GM12878 (cell line): ENCODE measurements at regions not wholly inside any gene's neighbourhood (a gene's known extent, or its start where the extent isn't known, plus 50 kb on each side); places are given as distances from the start of the nearest gene placed in this dataset.

Source experiments
- ATAC-seq: fragments of 200-7000 bp; cut with Tn5 transposase; 3 replicates; pipeline ENCODE4 v1.9.1; 2020; ENCODE audit warnings: mild to moderate bottlenecking, moderate library complexity
- BruUV-seq: library from RNA; stranded (reverse); fragments of 400-500 nt; replicated peaks from 2 replicates; lab custom pipeline; 2021; lab: Mats Ljungman, UMichigan
- CTCF ChIA-PET: fragments of 300-600 bp; sonication (Branson Sonifier 250); formaldehyde crosslinking; extraction: SDS; loops from one replicate; lab custom pipeline; 2021; ENCODE audit warnings: inconsistent platforms; lab: Yijun Ruan, JAX
- POLR2A ChIA-PET: fragments of 350-600 bp; formaldehyde crosslinking; extraction: SDS; loops from one replicate; lab custom pipeline; 2021; ENCODE audit warnings: inconsistent platforms; lab: Charles Lee
- RAD21 ChIA-PET: fragments of 300-600 bp; sonication (Branson Sonifier 250); formaldehyde crosslinking; loops from one replicate; lab custom pipeline; 2023; ENCODE audit warnings: antibody characterized with exemption; ENCODE audit not compliant: unreplicated experiment; lab: Charles Lee
- SMC1A ChIA-PET: fragments of 300-600 bp; sonication (Branson Sonifier 250); formaldehyde crosslinking; loops from one replicate; lab custom pipeline; 2023; ENCODE audit not compliant: unreplicated experiment, uncharacterized antibody; lab: Charles Lee
- DNase-seq: peaks from one replicate; pipeline ENCODE4 v3.0.0-alpha.2; 2011; ENCODE audit warnings: low read depth, low spot score
- FAIRE-seq: peaks from 3 replicates; lab custom pipeline; 2011; peaks lifted over from hg19 to GRCh38; lab: Jason Lieb, UNC
- H2AFZ ChIP-seq: 2 replicates; pipeline ENCODE4 v1.6.0; 2011; ENCODE audit warnings: low read depth, low read length, control low read depth; ENCODE audit not compliant: control insufficient read depth
- H3K27ac ChIP-seq: 2 replicates; pipeline ENCODE4 v1.5.1; 2011; ENCODE audit warnings: control low read depth; ENCODE audit not compliant: control insufficient read depth, insufficient read depth
- H3K27me3 ChIP-seq, 2 experiments: replicated peaks in 1 of 2; 2 replicates each; pipeline versions ENCODE4 v1.6.0 to v1.6.1; 2011; ENCODE audit warnings: low read length in 1 of 2; ENCODE audit not compliant: control insufficient read depth in 2 of 2, insufficient read depth in 2 of 2
- H3K36me3 ChIP-seq, 2 experiments: 2 replicates each; pipeline ENCODE4 v1.5.1; 2011; ENCODE audit warnings: low read length in 1 of 2; ENCODE audit not compliant: control insufficient read depth in 2 of 2, insufficient read depth in 2 of 2
- H3K4me1 ChIP-seq: 2 replicates; pipeline ENCODE4 v1.6.1; 2011; ENCODE audit warnings: mild to moderate bottlenecking, low read length, moderate library complexity, mixed read lengths; ENCODE audit not compliant: control insufficient read depth, insufficient read depth
- H3K4me2 ChIP-seq: 2 replicates; pipeline ENCODE4 v1.6.0; 2011; ENCODE audit warnings: control low read depth; ENCODE audit not compliant: control insufficient read depth, insufficient read depth
- H3K4me3 ChIP-seq: fragments of 200-600 bp; sonication (generic); 2 replicates; pipeline ENCODE4 v1.5.1; 2016
- H3K79me2 ChIP-seq: 2 replicates; pipeline ENCODE4 v1.6.0; 2011; ENCODE audit warnings: low read length; ENCODE audit not compliant: control insufficient read depth, insufficient read depth
- H3K9ac ChIP-seq: 2 replicates; pipeline ENCODE4 v1.8.0; 2011; ENCODE audit warnings: low read length, control low read depth, mixed read lengths; ENCODE audit not compliant: control insufficient read depth, insufficient read depth
- H3K9me3 ChIP-seq: replicated peaks from 3 replicates; pipeline ENCODE4 v1.5.1; 2011; ENCODE audit warnings: mild to moderate bottlenecking, low read length; ENCODE audit not compliant: control insufficient read depth, insufficient read depth
- H4K20me1 ChIP-seq: 2 replicates; pipeline ENCODE4 v1.6.0; 2011; ENCODE audit not compliant: control insufficient read depth, insufficient read depth
- ATF3 ChIP-seq: IDR thresholded peaks from 2 replicates; pipeline ENCODE4 v1.6.1; 2011; ENCODE audit warnings: low read depth, mild to moderate bottlenecking, low read length, moderate library complexity, borderline replicate concordance; ENCODE audit errors: extremely low read depth
- ETV6 ChIP-seq, 2 experiments: fragments of 450-650 bp in 1 of 2; IDR thresholded peaks in 1 of 2; conservative IDR thresholded peaks in 1 of 2; 2 replicates each; pipeline ENCODE4 v1.6.1; 2014; ENCODE audit warnings: antibody characterized with exemption in 1 of 2, borderline replicate concordance in 1 of 2, low read depth in 1 of 2, mild to moderate bottlenecking in 1 of 2, moderate library complexity in 1 of 2
- HDAC2 ChIP-seq: fragments of 200-600 bp; sonication (generic); IDR thresholded peaks from 2 replicates; pipeline ENCODE4 v1.6.1; 2017
- HDGF ChIP-seq: fragments of 450-650 bp; IDR thresholded peaks from 2 replicates; pipeline ENCODE4 v1.6.1; 2016; ENCODE audit warnings: antibody characterized with exemption
- MLLT1 ChIP-seq: fragments of 450-650 bp; IDR thresholded peaks from 2 replicates; pipeline ENCODE4 v1.6.1; 2016; ENCODE audit warnings: mild to moderate bottlenecking
- MTA3 ChIP-seq: IDR thresholded peaks from 2 replicates; pipeline ENCODE4 v1.6.1; 2012; ENCODE audit warnings: low read length, inconsistent platforms, borderline replicate concordance
- MYB ChIP-seq: fragments of 150-350 bp; IDR thresholded peaks from 2 replicates; pipeline ENCODE4 v1.6.1; 2014; ENCODE audit warnings: mild to moderate bottlenecking, low read depth, low read length, borderline replicate concordance
- POLR2A ChIP-seq: IDR thresholded peaks from 2 replicates; pipeline ENCODE4 v1.6.1; 2011; ENCODE audit warnings: low read depth, mild to moderate bottlenecking, low read length
- RAD21 ChIP-seq: IDR thresholded peaks from 2 replicates; pipeline ENCODE4 v1.6.1; 2011; ENCODE audit warnings: mild to moderate bottlenecking, low read depth, low read length, moderate library complexity; ENCODE audit not compliant: insufficient read depth
- RBBP5 ChIP-seq: fragments of 200-600 bp; sonication (generic); conservative IDR thresholded peaks from 2 replicates; pipeline ENCODE4 v1.6.1; 2016
- SIN3A ChIP-seq: IDR thresholded peaks from 2 replicates; pipeline ENCODE4 v1.6.1; 2012; ENCODE audit warnings: low read depth, low read length, improper control_type of control experiment
- TBL1XR1 ChIP-seq: IDR thresholded peaks from 2 replicates; pipeline ENCODE4 v1.6.1; 2012; ENCODE audit warnings: low read depth, low read length, improper control_type of control experiment
- ZBTB33 ChIP-seq: fragments of 450-650 bp; IDR thresholded peaks from 2 replicates; pipeline ENCODE4 v1.6.1; 2017; ENCODE audit warnings: mild to moderate bottlenecking
- ZNF687 ChIP-seq: fragments of 450-650 bp; IDR thresholded peaks from 2 replicates; pipeline ENCODE4 v1.6.1; 2017; ENCODE audit warnings: mild to moderate bottlenecking, moderate library complexity
- WGBS: methylation state at CpG from one replicate; pipeline ENCODE4 v1.1.6; 2016; ENCODE audit warnings: low lambda C conversion rate; ENCODE audit not compliant: insufficient replicate concordance, insufficient coverage; ENCODE audit errors: missing lambda C conversion rate; 5-methylcytosine and 5-hydroxymethylcytosine counted together
- in situ Hi-C: fragments of 300-500 bp; cut with MboI; formaldehyde crosslinking; loops from 9 replicates; pipeline ENCODE4 v1.14.3; 2018; ENCODE audit warnings: mixed read lengths
- intact Hi-C: fragments of 100-400 bp; cut with micrococcal nuclease; formaldehyde crosslinking; loops from one replicate; pipeline ENCODE4 v1.14.2; 2022; ENCODE audit not compliant: unreplicated experiment
- TF ChIP-seq, protein P1 (sequence below): fragments of 450-650 bp; IDR thresholded peaks from 2 replicates; pipeline ENCODE4 v1.6.1; 2018; ENCODE audit warnings: borderline replicate concordance, mild to moderate bottlenecking; ENCODE audit not compliant: partially characterized antibody

GRCh38 chr3:27565201-27565852 is 81.1 kb upstream of the SLC4A7 start:
- ChIA-PET CTCF (no interaction called here), SMC1A (no interaction called here)
- H3K4me2 ChIP-seq = no peak overlapping the region
- no peak for TF ChIP-seq ATF3
- TF ChIP-seq MYB = no peak
- TF ChIP-seq SIN3A = no peak
- no peak for TF ChIP-seq TBL1XR1
- TF ChIP-seq ZNF687 = no peak
- TF ChIP-seq RBBP5 = no peak
- TF ChIP-seq HDGF = no peak
- TF ChIP-seq RAD21 = no peak
- TF ChIP-seq POLR2A = no peak
- TF ChIP-seq ZBTB33 = no peak
- TF ChIP-seq MTA3 = no peak
- TF ChIP-seq ETV6 (conservative IDR thresholded peaks at IDR 0.05 in 1 of 2, IDR thresholded peaks at IDR 0.05 in 1 of 2; ENCODE audit: borderline replicate concordance in 1 of 2, low read depth in 1 of 2) = no peak
- no peak for TF ChIP-seq HDAC2
- no peak for TF ChIP-seq MLLT1
- TF ChIP-seq, protein P1, sequence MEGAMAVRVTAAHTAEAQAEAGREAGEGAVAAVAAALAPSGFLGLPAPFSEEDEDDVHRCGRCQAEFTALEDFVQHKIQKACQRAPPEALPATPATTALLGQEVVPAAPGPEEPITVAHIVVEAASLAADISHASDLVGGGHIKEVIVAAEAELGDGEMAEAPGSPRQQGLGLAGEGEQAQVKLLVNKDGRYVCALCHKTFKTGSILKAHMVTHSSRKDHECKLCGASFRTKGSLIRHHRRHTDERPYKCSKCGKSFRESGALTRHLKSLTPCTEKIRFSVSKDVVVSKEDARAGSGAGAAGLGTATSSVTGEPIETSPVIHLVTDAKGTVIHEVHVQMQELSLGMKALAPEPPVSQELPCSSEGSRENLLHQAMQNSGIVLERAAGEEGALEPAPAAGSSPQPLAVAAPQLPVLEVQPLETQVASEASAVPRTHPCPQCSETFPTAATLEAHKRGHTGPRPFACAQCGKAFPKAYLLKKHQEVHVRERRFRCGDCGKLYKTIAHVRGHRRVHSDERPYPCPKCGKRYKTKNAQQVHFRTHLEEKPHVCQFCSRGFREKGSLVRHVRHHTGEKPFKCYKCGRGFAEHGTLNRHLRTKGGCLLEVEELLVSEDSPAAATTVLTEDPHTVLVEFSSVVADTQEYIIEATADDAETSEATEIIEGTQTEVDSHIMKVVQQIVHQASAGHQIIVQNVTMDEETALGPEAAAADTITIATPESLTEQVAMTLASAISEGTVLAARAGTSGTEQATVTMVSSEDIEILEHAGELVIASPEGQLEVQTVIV = no peak

More at GRCh38 chr3:27565201-27565852, 81.1 kb upstream of the SLC4A7 start:
- H3K9ac ChIP-seq = no peak overlapping the region
- POLR2A ChIA-PET = no interaction called here
- RAD21 ChIA-PET = no interaction called here
- ATAC-seq (no peak), DNase-seq (no peak), FAIRE-seq (no peak)
- no peaks in the 10 kb centered on the region for H3K36me3 ChIP-seq
- in situ Hi-C loops = no loop called here
- H4K20me1 ChIP-seq = no peaks in the 10 kb centered on the region
- H3K79me2 ChIP-seq = no peaks in the 10 kb centered on the region
- no peaks in the 10 kb centered on the region for H3K4me1 ChIP-seq
- 74% methylated on average over 5 of the region's 5 CpGs for WGBS
- H2AFZ ChIP-seq = no peak overlapping the region
- H3K27ac ChIP-seq = no peak overlapping the region
- intact Hi-C loops = no loop called here
- H3K27me3 ChIP-seq = no peaks in the 10 kb centered on the region
- H3K9me3 ChIP-seq = no peaks in the 10 kb centered on the region
- BruUV-seq = no TSS peak
- no peak overlapping the region for H3K4me3 ChIP-seq
